ENCODE measurements at regions not wholly inside any gene's neighbourhood (a gene's known extent, or its start where the extent isn't known, plus 50 kb on each side); places are given as distances from the start of the nearest gene placed in this dataset.
"Not testable (repeated sequence)": the region's sequence is repeated elsewhere in the genome, so short reads cannot be mapped to it uniquely, and the experiment has no call there.

- no peak for DNase-seq (ENCODE audit: low read depth)
These were observed 326.0 kb upstream of the NPSR1 start for GRCh38 chr7:34332006-34332405.

DNA sequence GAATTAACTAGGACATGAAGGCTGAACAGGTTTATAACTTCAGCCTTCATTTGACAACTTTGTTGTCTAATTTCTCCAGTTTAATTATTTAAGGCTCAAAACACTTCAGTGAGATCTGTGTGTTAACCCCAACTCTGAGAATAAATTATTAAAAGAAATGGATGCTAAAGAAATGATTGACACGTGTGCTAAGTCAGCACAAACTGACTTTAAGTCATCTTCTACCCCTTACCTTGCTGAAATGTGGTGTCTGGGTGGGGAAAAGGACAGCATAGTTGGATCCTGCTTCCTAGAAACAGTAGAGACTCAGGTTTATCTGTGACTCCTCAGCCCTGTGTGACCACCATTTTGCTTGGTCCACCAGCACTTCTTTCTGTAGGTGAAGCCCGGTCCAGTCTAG, 324.8 kb upstream of the NPSR1 start:
- no peak for DNase-seq (ENCODE audit: low read depth)

DNA sequence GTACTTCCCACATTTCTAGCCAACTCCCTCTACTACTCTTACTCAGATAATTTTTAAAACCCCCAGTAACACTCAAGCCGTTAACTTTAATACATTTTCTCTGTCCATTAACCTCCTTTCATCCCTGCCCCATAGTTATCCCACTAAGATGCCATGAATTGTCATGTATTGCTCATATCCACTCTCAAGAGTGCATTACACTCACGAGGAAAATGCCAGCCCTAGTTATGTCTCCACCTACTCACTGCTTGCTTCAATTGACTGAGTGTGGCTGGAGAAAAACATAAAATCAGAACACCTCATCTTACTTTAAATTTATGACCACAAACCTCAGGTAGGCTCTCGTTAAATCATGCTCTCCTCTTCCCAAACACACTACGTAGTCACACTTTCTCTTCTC, 324.1 kb upstream of the NPSR1 start:
- no peak for DNase-seq (ENCODE audit: low read depth)

DNA sequence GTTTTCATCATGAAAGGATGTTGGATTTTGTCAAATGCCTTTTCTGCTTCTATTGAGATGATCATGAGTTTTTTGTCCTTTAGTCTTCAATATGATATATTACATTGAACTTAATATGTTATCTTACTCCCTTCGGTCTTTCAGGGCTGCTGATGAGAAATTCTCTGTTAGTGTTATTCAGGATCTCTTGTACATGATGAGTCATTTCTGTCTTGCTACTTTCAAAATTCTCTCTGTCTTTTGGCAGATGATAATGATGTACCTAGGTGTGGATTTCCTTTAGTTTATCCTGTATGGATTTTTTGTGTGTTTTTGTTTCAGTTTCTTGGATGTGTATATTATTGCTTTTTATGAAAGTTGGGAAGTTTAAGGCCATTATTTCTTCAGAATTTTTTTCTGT, 320.9 kb upstream of the NPSR1 start:
- no peak for DNase-seq (ENCODE audit: low read depth)

- no peak for DNase-seq (ENCODE audit: low read depth)
These were observed 319.0 kb upstream of the NPSR1 start for GRCh38 chr7:34338961-34339526.

GRCh38 chr7:34341326-34341725, 316.7 kb upstream of the NPSR1 start:
- no peak for DNase-seq (ENCODE audit: low read depth)

- DNase-seq (ENCODE audit: low read depth): no peak
These were observed 315.6 kb upstream of the NPSR1 start for GRCh38 chr7:34342387-34342786.

DNA sequence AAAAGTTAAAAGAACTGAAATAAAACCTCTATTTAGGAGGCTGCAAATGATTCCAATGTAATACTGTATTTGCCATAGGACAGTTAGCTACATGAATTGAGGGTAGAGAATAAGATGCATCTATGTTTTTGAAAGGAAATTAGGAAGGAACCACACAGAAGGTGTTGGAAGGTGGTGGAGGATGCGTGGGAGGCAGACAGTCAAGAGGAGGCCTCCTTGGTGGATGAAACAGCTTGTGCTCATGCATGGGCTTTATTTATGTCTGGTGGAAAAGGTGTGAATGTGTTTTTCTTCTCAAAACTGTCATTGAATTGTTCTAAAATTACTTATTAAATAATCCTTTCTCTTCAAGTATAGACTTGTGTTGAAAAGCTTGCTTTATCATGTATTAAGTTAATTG, 314.4 kb upstream of the NPSR1 start:
- DNase-seq (ENCODE audit: low read depth): no peak

- DNase-seq (ENCODE audit: low read depth): no peak
These were observed 304.0 kb upstream of the NPSR1 start for GRCh38 chr7:34354011-34354410.

GRCh38 chr7:34354899-34355298, 303.1 kb upstream of the NPSR1 start:
- DNase-seq (ENCODE audit: low read depth): peak; percentile 49

DNA sequence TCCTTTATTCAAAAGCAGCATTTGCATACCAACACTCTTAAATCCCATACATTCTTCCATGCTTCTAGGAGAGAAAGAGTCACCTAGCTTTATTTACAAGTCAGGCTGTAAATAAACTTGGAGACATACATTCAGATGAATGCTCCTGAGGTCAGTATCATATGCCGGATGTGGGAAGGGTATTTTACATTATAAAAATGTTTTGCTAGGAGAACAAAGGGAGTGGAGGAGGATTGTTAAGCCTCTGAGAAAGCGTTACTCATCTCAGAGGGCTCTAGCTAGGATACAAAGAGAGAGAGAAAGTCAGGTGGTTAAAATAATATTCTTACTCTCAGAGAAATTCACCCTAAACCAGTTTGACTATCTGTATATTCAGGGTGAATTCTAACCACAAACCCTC, 300.9 kb upstream of the NPSR1 start:
- DNase-seq (ENCODE audit: low read depth): no peak

DNA sequence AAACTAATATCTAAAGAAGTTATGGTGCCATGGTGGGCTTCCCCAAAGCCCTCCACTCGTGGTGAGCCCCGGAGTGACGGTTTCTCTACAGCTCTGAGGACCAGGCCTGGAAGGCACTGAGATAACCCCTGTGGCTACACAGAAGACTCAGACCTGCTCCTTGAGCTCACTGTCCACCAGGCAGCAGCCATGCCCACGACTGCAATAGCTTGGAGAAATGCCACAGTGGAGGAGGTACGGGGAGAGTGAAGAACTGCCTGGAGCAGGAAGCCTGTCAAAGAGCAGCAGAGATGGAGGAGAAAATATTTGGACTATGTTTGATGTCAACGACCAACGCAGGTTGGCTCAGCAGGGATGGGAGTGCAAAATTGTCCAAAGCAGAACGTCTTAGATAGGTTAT, 300.1 kb upstream of the NPSR1 start:
- DNase-seq (ENCODE audit: low read depth): no peak

DNA sequence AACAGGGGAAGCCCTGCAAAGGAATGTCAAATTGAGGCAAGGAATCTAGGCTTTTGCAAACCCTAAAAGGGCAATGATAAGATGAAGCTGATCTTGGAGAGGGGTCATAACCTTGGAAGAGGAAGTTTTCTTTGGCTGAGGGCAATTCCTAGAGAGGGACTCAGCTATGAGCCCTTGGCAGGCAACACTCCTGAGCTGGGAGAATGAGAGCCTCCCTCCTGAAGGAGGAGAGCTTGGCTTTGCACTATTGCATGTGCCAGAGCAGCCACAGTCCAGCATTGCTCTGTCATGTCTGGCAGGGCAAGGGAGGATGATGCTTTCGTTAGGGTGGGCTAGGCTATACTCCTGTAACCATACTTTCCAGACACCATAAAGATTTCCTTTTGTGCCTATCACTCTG, 299.4 kb upstream of the NPSR1 start:
- not testable (repeated sequence) for DNase-seq (ENCODE audit: low read depth)

DNA sequence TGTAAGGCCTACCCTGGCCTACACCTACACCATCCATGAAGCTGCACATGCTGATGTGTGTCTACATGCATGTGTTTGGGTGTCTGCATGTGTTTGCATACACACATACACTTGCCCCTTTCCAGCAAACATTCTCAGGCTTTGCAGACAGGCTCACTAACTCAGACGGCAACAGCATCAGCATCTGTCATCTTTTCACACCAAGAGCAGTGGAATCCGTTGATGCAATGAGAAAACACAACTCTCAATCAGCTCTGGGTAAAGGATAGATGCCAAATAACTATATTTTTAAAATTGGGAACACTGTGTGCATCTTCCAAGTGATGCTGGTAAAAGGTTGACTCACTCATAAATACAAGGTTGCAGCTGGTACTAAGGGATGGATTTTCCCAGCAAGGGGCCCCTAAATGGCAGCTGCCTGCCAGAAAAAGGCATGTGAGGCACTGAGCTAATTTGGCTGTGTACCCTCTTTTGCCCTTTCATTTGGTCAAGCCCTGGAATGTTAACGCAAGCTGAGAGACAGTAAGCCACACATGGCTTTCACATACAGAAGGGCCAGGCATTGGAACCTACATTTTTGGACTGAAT, 296.3 kb upstream of the NPSR1 start:
- no peak for DNase-seq (ENCODE audit: low read depth)

DNA sequence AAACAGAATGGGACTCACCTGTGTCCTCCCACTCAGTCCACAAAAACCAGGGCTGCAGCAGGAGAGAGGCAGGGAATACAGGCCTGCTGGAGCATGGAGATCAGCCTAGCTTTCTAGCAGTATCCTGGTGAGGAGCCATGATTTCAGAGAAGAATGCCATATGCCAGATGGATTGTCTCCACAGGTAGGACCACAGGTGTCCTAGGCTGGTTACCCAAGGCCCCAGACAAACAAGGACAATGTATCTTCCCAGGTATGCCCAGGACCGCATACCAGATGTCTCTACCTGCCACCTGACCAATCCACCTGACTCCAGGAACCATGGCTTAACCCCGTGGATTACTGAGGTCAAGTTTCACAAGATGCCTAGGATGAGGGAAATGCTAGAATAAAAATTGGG, 295.4 kb upstream of the NPSR1 start:
- DNase-seq (ENCODE audit: low read depth): no peak

GRCh38 chr7:34364130-34364529, 293.9 kb upstream of the NPSR1 start:
- DNase-seq (ENCODE audit: low read depth): no peak

DNA sequence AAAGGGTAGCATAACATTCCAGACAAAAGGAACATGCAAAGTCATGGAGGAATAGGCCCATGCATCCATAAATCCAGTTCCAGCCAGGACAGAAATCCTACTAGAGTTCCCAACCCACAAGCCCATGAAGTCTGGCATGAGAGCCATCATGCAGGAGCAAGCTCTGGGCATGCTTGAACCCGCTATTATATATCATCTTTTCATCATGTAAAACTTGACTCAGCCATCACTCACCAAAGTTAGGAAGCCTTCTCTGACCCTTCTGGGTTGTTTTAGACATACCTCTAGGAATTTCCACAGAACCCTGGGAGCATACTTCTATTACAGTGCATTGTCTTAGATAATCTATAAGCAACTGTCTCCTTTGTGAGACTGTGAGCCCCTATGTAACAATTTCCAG, 293.0 kb upstream of the NPSR1 start:
- no peak for DNase-seq (ENCODE audit: low read depth)

DNA sequence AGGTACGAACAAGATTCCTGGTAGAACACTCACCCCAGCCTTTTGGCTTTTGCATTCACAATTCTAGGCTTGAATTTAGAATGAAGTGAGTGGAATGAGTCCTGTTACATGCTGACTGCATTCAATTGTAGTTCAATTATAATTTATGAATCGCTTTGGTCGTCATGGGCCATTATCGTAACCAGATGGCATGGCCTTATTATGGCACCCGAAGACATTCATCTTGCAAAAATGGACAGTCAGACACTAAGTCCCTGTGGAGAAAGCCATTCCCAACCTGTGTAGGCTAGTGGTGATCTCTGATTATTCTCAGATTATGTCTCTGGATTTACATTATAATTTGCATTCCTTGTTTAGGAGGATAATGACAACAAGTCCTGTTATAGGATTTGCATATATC, 292.4 kb upstream of the NPSR1 start:
- DNase-seq (ENCODE audit: low read depth): no peak

DNA sequence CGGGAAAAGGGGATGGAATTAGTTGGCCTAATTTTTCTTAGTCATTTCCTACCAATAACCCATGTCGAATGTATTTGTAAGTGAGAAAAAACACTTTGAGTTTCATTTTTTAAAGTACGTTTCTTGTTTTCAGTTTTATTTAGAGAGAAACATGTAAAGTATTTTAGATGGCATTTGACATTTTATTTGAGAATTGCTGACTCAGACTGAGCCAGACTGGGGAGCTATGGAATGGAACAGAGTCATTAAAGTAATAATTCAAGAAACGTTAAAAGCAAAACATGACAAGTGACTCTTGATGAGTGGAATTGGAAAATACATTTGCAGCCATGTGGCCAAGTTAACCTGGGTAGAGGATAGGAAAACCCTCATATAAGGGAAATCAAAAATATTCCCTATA, 286.1 kb upstream of the NPSR1 start:
- DNase-seq (ENCODE audit: low read depth): no peak

- DNase-seq (ENCODE audit: low read depth): peak; percentile 14
These were observed 284.1 kb upstream of the NPSR1 start for GRCh38 chr7:34373940-34374339.

GRCh38 chr7:34382166-34382893, 275.7 kb upstream of the NPSR1 start:
- no peak for DNase-seq (ENCODE audit: low read depth)

GRCh38 chr7:34385384-34385783, 272.6 kb upstream of the NPSR1 start:
- DNase-seq (ENCODE audit: low read depth): no peak

DNA sequence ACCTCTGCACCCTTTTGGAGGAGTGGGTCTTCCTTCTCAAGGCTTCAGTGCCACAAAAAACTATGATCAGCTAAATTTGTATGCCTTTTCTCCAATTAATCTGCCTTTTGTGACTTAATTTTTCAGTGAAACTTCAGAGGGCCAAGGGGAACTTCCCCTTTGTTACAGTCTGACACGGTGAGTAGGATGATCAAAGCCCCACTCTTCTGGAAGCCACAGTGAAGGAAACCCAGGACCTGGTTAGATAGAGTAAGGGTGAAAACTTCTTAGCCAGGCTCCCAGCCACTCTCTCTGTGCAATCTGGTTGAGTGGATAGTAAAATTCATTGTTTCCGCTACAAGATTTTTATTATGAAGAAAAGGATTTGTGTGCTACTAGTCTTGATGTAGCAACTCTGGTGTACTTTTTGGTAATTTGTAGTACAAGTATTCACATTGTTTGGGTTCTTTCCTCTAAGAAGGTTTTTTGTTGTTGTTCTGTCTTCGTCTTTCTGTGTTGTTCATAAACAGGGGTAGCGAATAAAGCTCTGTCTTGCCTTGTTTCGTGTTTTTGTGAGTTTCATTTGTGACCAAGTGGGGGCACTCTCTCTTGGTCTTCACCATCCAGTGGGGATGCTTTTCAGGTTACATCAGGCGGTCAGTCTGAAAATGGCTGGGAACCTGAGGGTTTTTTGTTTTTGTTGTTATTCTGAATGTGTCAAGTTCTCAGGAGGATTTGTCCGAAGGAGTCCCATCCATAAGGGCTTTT, 268.5 kb upstream of the NPSR1 start:
- no peak for DNase-seq (ENCODE audit: low read depth)

Data from HS-5 (cell line).